NCI-H1436 treated with DMSO at 0.1 percent for 48 hours (cell line): ENCODE measurements at regions not wholly inside any gene's neighbourhood (a gene's known extent, or its start where the extent isn't known, plus 50 kb on each side); places are given as distances from the start of the nearest gene placed in this dataset.
"Not testable (repeated sequence)": the region's sequence is repeated elsewhere in the genome, so short reads cannot be mapped to it uniquely, and the experiment has no call there.

Experiments
- DNase-seq: peaks from one replicate; lab custom pipeline; 2025; lab: John Stamatoyannopoulos, UW

DNA sequence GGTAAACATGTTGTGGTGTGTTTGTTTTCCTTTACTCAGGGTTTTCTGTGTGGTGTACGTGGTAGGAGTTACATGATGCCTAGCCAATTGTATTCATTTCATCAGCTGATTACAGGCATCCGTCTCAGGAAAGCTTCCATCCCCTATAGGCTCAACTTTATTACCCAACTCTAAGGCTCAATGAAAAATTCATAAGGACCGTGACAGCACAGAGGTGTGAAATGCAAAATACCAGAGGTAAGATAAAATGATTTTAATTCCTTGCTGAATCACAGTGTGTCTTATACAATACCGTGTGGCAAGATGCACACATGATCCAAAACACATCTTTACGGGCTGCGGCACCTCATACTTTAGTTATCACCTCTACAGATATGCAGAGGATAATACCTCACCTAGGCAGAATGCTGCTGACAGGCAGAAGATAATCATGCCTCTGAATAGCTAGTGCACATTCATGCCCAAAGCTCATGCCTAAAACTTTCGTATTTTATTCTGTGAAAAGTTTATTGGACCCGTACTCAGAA is 87.2 kb upstream of the DIO2 start:
- DNase-seq: no peak

DNA sequence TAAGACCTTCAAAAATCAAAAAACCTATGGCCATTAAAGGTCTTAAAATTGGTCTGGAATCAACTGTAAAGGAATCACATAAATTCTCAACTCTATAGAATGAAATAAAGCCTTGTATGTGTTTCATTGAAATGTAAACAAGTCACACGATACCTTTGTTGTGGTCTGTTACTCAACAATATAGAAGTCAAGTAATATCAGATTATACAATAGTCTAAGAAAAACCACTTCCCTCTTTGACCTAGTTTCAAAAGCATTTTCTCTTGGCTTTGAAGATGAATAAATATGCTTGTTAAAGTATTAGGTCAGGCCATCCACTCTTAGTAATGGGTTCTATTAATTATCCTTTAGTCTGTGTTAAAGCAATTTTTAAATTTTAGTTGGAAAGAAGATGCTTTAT is 79.8 kb upstream of the DIO2 start:
- DNase-seq: no peak

DNA sequence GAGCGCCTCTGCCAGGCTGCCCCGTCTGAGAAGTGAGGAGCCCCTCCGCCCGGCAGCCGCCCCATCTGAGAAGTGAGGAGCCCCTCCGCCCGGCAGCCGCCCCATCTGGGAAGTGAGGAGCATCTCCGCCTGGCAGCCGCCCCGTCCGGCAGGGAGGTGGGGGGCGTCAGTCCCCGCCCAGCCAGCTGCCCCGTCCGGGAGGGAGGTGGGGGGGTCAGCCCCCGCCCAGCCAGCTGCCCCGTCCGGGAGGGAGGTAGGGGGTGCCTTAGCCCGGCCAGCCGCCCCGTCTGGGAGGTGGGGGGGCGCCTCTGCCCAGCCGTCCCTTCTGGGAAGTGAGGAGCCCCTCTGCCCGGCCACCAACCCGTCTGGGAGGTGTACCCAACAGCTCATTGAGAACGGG is 75.4 kb upstream of the DIO2 start:
- DNase-seq: not testable (repeated sequence)

DNA sequence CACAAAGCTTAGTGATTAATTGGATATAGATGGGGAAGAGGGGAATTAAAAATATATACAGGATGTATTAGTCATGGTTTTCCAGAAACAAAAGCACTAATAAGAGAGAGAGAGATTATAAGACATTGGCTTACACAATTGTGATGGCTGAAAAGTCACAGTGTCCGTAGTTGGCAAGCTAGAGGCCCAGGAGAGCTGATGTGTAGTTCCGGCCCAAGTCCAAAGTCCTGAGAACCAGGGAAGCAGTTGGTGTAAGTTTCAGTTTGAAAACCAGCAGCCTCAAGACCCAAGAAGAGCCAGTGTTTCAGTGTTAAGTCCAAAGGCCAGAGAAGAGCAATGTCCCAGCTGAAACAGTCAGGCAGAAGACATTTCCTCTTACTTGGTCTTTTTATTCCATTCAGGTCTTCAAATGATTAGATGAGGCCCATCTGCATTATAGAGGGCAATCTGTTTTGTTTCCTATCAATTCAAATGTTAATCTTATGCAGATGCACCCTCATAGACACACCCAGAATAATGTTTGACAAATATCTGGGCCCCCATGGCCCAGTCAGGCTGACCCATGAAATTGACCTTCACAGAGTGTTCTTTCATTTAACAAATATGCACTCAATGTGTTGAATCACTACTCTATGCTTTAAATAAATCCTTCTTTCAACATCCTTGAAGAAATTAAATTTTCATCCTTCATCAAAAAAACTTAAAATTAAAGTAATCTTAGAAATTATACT is 67.2 kb upstream of the DIO2 start:
- DNase-seq: no peak

DNA sequence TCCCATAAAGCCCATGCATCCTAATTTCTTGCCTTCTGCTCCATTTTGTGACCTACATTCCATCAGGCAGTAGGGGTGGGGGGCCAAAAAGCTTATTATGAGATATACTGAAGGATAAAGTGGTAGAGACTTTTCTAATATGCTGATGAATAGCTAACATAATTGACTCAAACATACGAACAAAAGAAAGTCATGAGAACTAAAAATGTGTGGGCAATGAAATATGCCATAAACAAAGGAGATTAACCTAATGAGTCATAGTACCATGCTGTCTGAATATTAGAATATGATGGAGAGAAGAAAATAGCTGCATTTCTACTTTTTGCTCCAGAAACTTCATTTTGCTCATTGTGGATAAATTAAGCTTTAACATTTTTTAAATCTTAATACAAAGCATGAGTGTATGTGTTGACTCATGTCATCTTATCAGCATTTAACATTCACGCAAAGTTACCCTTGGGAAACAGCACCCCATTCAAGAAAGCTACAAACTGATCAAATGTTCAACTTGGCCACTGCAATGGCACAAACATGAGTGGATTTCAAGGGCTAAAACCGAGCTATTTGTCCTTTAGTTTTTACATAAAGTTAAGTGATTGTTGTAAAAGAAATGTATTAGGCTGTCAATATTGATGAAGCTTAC is 64.0 kb upstream of the DIO2 start:
- DNase-seq: no peak

DNA sequence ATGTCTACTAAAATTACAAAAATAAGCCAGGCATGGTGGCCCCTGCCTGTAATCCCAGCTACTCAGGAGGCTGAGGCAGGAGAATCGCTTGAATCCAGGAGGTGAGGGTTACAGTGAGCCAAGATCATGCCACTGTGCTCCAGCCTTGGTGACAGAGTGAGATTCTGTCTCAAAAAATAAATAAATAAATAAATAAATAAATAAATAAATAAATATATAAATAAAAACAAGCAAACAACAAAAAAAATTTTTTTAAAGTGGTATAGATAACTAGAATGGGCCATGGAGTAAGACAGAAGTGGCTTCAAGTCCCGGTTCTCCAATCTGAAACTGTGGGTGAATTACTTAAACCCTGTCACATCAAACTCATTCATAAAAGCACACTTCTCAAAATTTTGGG is 63.0 kb upstream of the DIO2 start:
- DNase-seq: not testable (repeated sequence)

DNA sequence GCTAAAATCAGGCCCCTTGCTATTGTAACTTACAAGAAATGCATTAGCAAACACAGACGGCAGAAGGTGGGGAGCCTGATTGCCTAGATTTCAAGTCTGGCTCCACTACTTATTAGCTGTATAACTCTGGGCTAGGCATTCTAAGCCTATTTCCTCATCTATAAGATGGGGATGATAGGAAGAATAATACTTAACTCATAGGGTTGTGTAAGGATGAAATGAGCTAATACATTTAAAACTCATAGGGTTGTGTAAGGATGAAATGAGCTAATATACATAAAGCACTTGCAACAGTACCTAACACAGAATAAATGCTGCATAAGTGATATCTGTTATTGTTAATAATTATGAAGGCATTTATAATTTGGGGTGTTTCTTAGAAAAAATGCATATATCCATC is 60.1 kb upstream of the DIO2 start:
- DNase-seq: no peak

DNA sequence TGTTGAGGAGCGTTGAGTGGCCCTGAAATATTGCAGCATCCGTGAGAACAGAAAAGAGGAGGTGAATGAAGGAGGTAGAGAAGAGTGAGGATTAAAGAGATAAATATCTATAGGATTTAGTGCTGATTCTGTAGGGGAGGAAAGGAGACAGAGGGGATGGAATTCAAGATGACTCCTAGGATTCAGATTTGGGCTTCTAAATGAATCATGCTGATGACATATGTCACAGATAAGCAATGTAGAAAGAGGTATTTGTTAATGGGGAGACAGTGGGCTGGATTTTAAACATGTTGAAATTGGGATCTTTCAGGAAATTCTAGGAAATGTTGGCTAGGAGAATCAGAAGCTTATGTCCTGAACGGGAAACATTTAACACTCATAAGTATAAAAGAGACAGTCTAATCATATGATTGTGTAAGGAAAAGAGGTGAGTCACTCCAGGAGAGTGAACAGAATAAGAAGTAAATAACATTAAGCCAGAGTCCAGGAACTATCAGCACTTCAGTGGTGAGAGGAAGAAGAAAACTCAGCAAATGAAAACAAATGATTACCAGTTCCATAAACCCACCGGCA is 58.1 kb upstream of the DIO2 start:
- no peak for DNase-seq

DNA sequence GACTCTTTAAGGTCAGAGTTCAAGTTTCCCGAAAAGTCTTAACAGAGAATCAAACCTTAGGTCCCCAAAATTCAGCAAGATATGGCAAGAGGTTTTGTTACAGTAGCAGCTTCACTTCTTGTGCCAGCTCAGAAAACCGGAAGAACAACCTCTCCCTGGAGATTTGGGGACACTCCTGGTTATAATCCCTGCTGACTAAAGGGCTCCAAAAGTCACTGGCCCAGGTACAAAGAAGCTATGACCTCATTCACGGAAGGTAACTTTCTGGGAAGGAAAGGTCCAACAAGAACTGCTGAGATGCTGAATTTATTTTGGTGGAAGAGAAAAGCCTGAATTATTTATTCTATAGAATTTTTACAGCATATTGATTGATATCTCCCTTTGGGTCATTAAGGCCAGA is 55.6 kb upstream of the DIO2 start:
- no peak for DNase-seq

DNA sequence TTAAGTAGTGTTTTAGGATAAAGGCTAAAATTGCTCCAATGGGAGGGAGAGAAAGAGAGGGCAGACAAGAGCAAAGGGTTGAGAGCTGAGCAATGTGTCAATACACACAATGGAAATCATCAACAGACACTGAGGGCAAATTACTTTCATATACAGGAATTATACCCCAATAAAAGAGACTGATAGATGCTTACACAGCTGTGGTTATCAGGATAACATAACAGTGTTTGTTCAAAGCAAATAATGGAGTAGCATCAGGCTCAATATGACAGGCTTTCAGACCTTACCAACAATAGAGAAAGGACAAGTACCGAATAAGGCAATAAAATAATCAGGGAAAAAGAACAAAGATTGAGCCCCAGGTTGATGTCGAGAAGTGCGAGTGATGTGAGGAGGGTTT is 53.4 kb upstream of the DIO2 start:
- DNase-seq: no peak
